HG02884 (cell line): ENCODE measurements at regions not wholly inside any gene's neighbourhood (a gene's known extent, or its start where the extent isn't known, plus 50 kb on each side); places are given as distances from the start of the nearest gene placed in this dataset.
"Not testable (repeated sequence)": the region's sequence is repeated elsewhere in the genome, so short reads cannot be mapped to it uniquely, and the experiment has no call there.

Source experiments
- ATAC-seq: cut with Tn5 transposase; IDR thresholded peaks from one replicate; pipeline ENCODE4 v1.9.1; 2021; ENCODE audit warnings: mild to moderate bottlenecking, moderate library complexity; ENCODE audit not compliant: unreplicated experiment

- no peak for ATAC-seq
These were observed 74.1 kb upstream of the PPP3CA start for GRCh38 chr4:101421386-101421785.

GRCh38 chr4:101420661-101421060 is 73.3 kb upstream of the PPP3CA start:
- ATAC-seq: no peak

GRCh38 chr4:101419336-101420135 is 72.2 kb upstream of the PPP3CA start:
- peak; percentile 67 for ATAC-seq

GRCh38 chr4:101418466-101418865 is 71.1 kb upstream of the PPP3CA start:
- no peak for ATAC-seq

- ATAC-seq: peak; percentile 79
These were observed 70.7 kb upstream of the PPP3CA start for GRCh38 chr4:101418055-101418454.

GRCh38 chr4:101417046-101417445 is 69.7 kb upstream of the PPP3CA start:
- ATAC-seq: no peak

GRCh38 chr4:101415962-101416361 is 68.6 kb upstream of the PPP3CA start:
- no peak for ATAC-seq

GRCh38 chr4:101414496-101414895 is 67.2 kb upstream of the PPP3CA start:
- no peak for ATAC-seq

- no peak for ATAC-seq
These were observed 64.6 kb upstream of the PPP3CA start for GRCh38 chr4:101411926-101412325.

GRCh38 chr4:101411281-101411910 is 64.1 kb upstream of the PPP3CA start:
- not testable (repeated sequence) for ATAC-seq

- ATAC-seq: no peak
These were observed 52.8 kb upstream of the PPP3CA start for GRCh38 chr4:101400096-101400495.

GRCh38 chr4:101398807-101399206 is 51.5 kb upstream of the PPP3CA start:
- no peak for ATAC-seq
